ENCODE measurements at regions not wholly inside any gene's neighbourhood (a gene's known extent, or its start where the extent isn't known, plus 50 kb on each side); places are given as distances from the start of the nearest gene placed in this dataset.

DNA sequence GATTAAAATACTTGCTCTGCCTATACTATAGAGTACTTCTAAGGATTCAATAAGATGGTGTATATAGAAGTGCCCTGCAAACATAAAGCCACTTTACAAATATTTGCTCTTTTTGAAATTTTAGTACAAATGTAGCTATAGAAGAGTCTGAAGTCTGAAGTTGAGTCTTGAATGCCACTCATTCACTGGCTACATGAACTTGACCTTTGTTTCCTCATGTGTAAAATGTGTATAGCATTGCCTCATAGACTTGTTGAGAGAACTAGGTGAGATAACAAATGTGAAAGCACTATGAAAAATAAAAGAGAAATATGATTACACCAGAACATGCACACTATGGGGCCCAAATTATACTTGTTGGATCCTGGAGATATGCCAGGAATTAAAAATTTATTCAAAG lies 244.7 kb downstream of the SEC61B start:
- Histone ChIP-seq H3K36me3 (no peaks in the 10 kb centered on the region), H3K9me3 (no peaks in the 10 kb centered on the region), H3K4me1 (no peaks in the 10 kb centered on the region), H3K27me3 (no peaks in the 10 kb centered on the region), H3K27ac (no peak overlapping the region), H3K4me3 (no peak overlapping the region)
- no peak for DNase-seq (ENCODE audit: low spot score in 2 of 2)
- TF ChIP-seq POLR2AphosphoS5 (IDR thresholded peaks at IDR 0.05) (no peak), EP300 (IDR thresholded peaks at IDR 0.05) (no peak), POLR2A (IDR thresholded peaks at IDR 0.05) (no peak)
- TF ChIP-seq, protein P1, sequence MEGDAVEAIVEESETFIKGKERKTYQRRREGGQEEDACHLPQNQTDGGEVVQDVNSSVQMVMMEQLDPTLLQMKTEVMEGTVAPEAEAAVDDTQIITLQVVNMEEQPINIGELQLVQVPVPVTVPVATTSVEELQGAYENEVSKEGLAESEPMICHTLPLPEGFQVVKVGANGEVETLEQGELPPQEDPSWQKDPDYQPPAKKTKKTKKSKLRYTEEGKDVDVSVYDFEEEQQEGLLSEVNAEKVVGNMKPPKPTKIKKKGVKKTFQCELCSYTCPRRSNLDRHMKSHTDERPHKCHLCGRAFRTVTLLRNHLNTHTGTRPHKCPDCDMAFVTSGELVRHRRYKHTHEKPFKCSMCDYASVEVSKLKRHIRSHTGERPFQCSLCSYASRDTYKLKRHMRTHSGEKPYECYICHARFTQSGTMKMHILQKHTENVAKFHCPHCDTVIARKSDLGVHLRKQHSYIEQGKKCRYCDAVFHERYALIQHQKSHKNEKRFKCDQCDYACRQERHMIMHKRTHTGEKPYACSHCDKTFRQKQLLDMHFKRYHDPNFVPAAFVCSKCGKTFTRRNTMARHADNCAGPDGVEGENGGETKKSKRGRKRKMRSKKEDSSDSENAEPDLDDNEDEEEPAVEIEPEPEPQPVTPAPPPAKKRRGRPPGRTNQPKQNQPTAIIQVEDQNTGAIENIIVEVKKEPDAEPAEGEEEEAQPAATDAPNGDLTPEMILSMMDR (IDR thresholded peaks at IDR 0.05): no peak

DNA sequence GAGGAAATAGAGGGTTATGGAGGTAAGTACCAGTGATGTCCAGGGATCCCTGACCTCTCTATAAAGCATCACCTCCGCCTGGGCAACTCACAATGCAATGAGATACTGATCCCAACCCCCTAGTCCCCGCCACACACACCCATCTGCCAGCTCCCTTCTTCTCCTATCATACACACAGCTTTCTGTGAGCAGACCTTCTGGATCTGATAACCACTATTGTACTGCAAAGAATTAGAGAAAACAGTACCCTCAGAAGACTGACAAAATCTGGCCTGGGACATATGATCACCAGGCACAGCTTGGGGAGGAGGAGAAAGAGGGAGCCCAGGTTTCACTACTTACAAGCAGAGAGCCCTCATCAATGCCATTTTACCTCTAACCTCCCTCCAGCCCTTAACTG lies 249.0 kb downstream of the SEC61B start:
- Histone ChIP-seq H3K36me3 (no peaks in the 10 kb centered on the region), H3K9me3 (no peaks in the 10 kb centered on the region), H3K27ac (no peak overlapping the region), H3K4me1 (no peaks in the 10 kb centered on the region), H3K4me3 (no peak overlapping the region), H3K27me3 (no peaks in the 10 kb centered on the region)
- WGBS: 80% methylated on average over 2 of the region's 2 CpGs
- no peak for DNase-seq (ENCODE audit: low spot score in 2 of 2)
- no peak for TF ChIP-seq EP300 (IDR thresholded peaks at IDR 0.05)
- TF ChIP-seq POLR2A (IDR thresholded peaks at IDR 0.05): no peak
- no peak for TF ChIP-seq POLR2AphosphoS5 (IDR thresholded peaks at IDR 0.05)
- TF ChIP-seq, protein P1 (IDR thresholded peaks at IDR 0.05): no peak

DNA sequence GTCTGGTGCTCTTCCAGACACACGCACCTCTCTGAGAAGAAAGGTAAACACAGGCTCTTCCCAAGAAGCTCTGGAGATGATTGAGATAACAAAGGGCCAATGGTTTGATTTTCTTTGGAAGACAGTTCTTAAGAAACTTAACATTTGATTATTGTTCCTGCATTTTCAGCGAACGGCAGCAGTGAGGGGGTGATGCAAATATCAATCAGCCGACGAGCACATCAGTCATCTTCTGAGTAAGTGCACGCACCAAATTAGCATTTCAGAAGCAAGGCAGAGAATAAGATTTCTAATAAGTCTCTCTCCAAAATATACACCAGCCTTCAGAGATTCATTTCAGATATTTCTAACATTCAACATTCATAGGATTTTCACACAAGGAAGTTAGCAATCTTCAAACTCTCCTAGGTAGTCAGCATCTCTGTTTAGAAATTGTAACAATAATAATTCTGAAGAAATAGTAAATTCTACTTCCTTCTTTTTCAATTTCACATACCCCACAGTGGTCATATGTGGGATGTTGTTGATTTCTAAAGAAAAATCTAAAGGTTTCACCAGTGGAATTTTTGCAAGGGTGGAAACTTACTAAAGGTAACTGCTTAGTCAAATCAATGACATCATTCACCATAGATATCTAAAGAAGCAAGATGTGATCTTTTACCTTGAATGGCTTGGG lies 250.3 kb downstream of the SEC61B start:
- Histone ChIP-seq H3K4me1 (no peaks in the 10 kb centered on the region), H3K27me3 (no peaks in the 10 kb centered on the region), H3K36me3 (no peaks in the 10 kb centered on the region), H3K4me3 (no peak overlapping the region), H3K9me3 (no peaks in the 10 kb centered on the region), H3K27ac (no peak overlapping the region)
- no peak for DNase-seq (ENCODE audit: low spot score in 2 of 2)
- 75% methylated on average over 6 of the region's 6 CpGs for WGBS
- TF ChIP-seq POLR2A (IDR thresholded peaks at IDR 0.05): no peak
- no peak for TF ChIP-seq POLR2AphosphoS5 (IDR thresholded peaks at IDR 0.05)
- no peak for TF ChIP-seq EP300 (IDR thresholded peaks at IDR 0.05)
- TF ChIP-seq, protein P1 (IDR thresholded peaks at IDR 0.05): no peak

DNA sequence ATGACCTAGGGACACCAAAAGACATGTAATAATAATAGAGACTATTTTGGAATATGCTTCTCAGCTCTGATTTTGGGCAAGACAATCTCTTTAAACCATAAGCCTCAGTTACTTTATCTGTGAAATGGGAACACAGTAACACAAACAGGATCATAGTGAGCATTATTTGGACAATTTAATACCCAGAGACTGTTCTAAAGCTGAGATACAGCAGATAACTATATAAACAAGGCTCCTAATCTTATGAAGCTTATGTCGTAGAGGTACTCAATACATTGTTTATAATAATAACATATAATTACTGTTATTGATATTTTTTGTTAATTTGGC lies 250.8 kb downstream of the SEC61B start:
- TF ChIP-seq, protein P1 (IDR thresholded peaks at IDR 0.05): no peak
- no peak for TF ChIP-seq EP300 (IDR thresholded peaks at IDR 0.05)
- TF ChIP-seq POLR2A (IDR thresholded peaks at IDR 0.05): no peak
- no peak for TF ChIP-seq POLR2AphosphoS5 (IDR thresholded peaks at IDR 0.05)
- Histone ChIP-seq H3K4me1 (no peaks in the 10 kb centered on the region), H3K4me3 (no peak overlapping the region), H3K36me3 (no peaks in the 10 kb centered on the region), H3K9me3 (no peaks in the 10 kb centered on the region), H3K27ac (no peak overlapping the region), H3K27me3 (no peaks in the 10 kb centered on the region)
- no peak for DNase-seq (ENCODE audit: low spot score in 2 of 2)
- WGBS: 91% methylated on average over 1 of the region's 1 CpG

DNA sequence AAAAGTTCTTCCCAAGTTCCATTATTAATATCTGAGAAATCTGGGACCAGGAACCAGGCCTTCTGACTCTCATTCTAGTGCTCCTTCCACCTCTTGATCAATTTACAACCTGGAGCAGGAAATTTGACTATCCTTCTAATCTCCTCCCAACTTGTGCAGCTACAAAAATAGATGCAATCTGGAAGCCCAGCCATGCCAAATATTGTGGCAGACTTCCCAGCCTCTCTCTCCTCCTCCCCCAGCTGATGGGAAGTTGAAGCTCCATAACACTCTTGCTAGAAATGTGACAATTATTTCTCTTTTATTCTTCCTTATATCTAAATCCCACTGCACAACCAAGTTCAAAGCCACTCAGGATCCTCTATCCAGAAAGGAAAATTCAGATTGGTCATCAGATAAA lies 252.1 kb downstream of the SEC61B start:
- H3K27ac ChIP-seq: no peak overlapping the region
- H3K36me3 ChIP-seq: no peaks in the 10 kb centered on the region
- TF ChIP-seq EP300 (IDR thresholded peaks at IDR 0.05) (no peak), POLR2AphosphoS5 (IDR thresholded peaks at IDR 0.05) (no peak), POLR2A (IDR thresholded peaks at IDR 0.05) (no peak)
- TF ChIP-seq, protein P1 (IDR thresholded peaks at IDR 0.05): no peak
- H3K4me3 ChIP-seq: no peak overlapping the region
- no peaks in the 10 kb centered on the region for H3K27me3 ChIP-seq
- H3K9me3 ChIP-seq: no peaks in the 10 kb centered on the region
- H3K4me1 ChIP-seq: no peaks in the 10 kb centered on the region
- no peak for DNase-seq (ENCODE audit: low spot score in 2 of 2)
